NCI-H524 treated with DMSO at 0.1 percent for 48 hours (cell line): ENCODE measurements at regions not wholly inside any gene's neighbourhood (a gene's known extent, or its start where the extent isn't known, plus 50 kb on each side); places are given as distances from the start of the nearest gene placed in this dataset.
"Not testable (repeated sequence)": the region's sequence is repeated elsewhere in the genome, so short reads cannot be mapped to it uniquely, and the experiment has no call there.

Experiments
- DNase-seq: peaks from one replicate; lab custom pipeline; 2025; lab: John Stamatoyannopoulos, UW

GRCh38 chr2:57180042-57180567 lies 866.5 kb upstream of the VRK2 start:
- DNase-seq = no peak

GRCh38 chr2:57180678-57181077 lies 865.9 kb upstream of the VRK2 start:
- DNase-seq = no peak

DNA sequence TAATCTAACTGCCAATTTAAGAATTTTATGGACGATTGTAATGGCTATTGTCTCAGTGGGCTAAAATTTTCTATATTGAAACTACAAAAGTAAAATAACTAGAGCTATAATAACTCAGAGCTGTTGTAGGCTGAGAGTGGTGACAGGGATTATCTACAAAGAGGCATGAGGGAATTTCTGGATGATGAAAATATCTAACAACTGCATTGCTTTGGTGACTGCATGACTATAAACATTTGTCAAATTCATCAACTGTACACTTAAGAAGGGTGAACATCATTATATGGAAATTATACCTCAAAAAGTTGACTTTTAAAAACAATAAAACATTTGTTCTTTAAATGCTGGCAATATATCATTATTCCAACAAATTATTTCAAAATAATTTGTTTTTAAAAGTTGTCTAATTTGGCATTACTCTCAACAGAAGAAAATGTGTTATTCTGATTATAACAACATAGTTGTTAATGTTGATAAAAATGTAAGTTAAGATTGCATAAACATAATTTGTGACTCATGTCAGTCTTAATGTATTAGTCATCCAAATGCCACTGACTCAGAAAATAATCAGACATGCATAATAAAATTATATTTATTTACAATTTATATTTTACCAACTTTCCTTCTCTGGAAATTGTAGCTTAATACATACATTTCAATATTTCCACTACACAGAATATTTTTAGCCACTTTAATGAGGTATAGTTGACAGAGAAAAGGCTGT lies 865.1 kb upstream of the VRK2 start:
- no peak for DNase-seq

- DNase-seq = no peak
These were observed 863.7 kb upstream of the VRK2 start for GRCh38 chr2:57182916-57183315.

DNA sequence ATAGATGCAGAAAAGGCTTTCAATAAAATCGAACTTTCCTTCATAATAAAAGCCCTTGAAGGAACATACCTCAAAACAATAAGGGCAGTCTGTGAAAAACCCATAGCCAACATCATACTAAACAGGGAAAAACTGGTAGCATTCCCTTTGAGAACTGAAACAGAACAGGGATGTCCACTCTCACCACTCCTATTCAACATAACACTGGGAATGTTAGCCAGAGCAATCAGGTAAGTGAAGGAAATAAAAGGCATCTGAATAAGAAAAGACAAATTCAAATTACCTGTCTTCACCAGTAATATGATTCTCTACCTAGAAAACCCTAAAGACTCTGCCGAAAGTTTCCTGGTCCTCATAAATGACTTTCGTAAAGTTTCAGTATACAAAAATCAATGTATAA lies 861.0 kb upstream of the VRK2 start:
- no peak for DNase-seq

DNA sequence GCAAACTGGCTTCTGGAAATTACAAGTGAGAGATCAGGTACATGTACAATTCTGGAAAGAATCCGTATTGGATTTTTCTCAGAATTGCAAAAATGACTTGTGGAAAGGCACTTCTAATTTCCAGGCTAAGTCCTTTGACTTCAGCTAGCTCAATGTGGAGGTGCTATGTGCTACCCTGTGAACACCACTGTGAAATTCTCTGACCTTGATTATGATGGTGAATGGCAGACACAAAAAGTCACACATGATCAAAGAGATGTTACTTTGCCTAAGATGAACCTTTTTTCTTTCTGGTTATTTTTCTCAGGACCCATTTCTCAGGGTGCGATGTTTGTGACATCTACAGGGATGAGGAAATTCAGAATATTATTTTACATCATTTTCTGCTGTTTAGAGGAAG lies 856.6 kb upstream of the VRK2 start:
- DNase-seq = no peak

DNA sequence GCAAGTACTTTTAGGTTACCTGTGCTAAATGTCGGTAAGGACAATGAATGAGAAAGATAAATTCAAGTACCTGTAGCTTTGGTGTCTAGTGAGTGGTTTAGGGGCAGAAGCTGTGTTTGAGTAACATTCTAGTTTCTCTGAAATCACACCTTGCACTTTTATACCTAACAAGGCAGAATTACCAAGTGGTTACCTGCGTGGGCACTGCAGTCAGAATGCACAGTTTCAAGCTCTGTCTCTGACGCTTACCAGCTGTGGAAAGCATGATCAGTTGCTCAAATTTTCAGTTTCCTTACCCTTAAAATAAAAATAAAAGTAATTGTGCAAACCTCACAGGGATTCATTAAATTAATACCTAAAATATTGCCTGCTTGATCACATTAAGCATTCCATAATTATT lies 846.9 kb upstream of the VRK2 start:
- DNase-seq = no peak

DNA sequence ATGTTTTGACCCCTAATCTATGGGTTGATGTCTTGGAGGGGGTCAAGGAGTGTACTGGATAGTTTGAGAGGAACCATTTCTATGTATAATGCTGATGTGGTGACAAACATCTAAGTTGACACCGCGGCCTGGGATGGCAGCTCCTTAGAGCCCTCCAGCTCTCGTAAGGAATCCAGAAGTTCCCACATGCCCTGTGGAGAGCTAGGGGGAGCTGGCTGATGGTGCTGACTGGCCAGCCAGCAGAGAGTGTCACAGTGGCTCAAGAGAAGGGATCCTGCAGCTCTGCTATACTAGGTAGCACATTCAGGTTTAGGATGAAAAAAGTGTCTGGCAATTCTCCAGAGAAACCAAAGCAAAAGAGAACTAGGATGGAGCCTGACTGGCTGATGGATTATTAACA lies 842.2 kb upstream of the VRK2 start:
- DNase-seq = no peak

GRCh38 chr2:57205241-57205640 lies 841.4 kb upstream of the VRK2 start:
- no peak for DNase-seq

GRCh38 chr2:57207191-57207590 lies 839.4 kb upstream of the VRK2 start:
- DNase-seq = no peak

- DNase-seq = no peak
These were observed 836.8 kb upstream of the VRK2 start for GRCh38 chr2:57209799-57210198.

DNA sequence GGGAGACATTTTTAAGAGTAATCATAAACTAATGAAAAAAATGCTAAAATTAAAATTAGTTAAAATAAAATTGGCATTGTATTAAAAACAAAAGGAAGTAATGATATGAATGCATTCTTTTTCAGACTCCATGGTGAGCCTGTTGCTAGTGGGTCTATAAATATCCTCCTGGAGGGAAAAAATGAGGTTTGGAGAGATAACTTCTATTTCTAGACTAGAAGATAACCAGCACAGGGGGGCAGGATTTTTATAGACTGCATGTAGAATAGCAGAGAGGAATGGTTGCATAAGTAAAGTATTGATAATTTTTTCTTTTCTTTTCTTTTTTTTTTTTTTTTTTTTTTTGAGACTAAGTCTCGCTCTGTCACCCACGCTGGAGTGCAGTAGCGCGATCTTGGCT lies 835.8 kb upstream of the VRK2 start:
- no peak for DNase-seq

GRCh38 chr2:57217013-57217412 lies 829.6 kb upstream of the VRK2 start:
- no peak for DNase-seq

- no peak for DNase-seq
These were observed 828.4 kb upstream of the VRK2 start for GRCh38 chr2:57218206-57218605.

DNA sequence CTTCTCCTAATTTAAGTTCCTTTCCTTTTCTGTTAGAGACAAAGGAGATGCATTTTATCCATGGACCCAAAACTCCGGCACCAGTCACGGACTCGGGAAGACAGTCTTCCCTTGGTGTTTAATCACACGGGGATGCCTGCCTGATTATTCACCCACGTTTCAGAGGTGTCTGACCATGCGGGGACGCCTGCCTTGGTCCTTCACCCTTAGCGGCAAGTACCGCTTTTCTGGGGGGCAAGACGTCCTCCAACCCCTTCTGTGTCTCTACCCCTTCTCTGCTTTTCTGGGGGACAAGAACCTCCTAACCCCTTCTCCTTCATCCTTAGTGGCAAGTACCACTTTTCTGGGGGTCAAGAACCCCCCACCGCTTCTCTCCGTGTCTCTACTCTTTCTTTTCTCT lies 816.9 kb upstream of the VRK2 start:
- not testable (repeated sequence) for DNase-seq

- DNase-seq = not testable (repeated sequence)
These were observed 814.3 kb upstream of the VRK2 start for GRCh38 chr2:57232341-57232740.

DNA sequence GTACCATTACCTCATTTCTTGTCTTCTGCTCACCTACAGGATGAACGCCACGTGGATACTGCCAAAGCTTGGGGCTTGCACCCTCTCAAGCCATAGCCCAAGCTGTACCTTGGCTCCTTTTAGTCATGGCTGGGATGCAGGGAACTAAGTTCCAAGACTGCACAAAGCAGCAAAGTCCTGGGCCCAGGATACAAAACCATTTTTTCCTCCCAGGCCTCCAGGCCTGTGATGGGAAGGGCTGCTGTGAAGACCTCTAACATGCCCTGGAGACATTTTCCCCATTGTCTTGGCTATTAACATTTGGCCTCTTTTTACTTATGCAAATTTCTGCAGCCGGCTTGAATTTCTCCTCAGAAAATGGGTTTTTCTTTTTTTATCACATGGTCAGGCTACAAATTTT lies 795.1 kb upstream of the VRK2 start:
- not testable (repeated sequence) for DNase-seq

DNA sequence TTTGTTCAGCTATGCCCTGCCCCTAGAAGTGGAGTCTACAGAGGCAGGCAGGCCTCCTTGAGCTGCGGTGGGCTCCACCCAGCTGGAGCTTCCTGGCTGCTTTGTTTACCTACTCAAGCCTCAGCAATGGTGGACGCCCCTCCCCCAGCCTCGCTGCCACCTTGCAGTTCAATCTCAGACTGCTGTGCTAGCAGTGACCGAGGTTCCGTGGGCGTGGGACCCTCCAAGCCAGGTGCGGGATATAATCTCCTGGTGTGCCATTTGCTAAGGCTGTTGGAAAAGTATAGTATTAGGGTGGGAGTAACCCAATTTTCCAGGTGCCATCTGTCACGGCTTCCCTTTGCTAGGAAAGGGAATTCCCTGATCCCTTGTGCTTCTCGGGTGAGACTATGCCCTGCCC lies 770.2 kb upstream of the VRK2 start:
- DNase-seq = not testable (repeated sequence)

DNA sequence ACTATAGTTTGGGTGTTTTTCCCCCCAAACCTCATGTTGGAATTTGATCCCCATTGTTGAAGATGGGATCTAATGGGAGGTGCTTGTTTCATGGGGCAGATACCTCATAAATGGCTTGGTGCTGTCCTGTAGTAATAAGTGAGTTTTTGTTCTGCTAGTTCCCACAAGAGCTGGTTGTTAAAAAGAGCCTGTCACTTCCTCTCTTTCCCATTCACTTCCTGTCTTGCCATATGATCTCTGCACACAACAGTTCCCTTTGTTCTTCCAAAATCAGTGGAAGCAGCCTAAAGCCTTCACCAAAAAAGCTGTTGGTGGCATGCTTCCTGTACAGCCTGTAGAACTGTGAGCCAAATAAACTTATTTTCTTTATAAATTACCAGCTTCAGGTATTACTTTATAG lies 768.2 kb upstream of the VRK2 start:
- DNase-seq = no peak

DNA sequence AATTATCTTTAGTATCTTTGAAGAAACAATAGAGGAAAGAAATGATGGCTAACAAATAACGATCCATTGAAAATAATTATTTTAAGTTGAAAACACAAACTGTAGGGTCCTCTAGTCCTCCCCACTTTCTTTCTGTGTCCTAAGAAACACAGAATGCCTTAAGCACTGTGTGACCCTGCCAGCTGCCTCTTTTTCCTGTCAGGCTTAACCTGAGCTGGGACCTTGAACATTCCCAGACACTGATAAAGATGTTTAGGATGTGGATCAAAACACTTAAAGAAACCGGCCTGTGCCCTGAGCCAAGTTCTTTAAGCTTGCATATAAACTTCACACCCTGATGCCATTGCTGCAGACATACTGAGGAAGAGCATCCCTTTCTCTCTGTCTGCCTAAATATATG lies 755.4 kb upstream of the VRK2 start:
- no peak for DNase-seq

DNA sequence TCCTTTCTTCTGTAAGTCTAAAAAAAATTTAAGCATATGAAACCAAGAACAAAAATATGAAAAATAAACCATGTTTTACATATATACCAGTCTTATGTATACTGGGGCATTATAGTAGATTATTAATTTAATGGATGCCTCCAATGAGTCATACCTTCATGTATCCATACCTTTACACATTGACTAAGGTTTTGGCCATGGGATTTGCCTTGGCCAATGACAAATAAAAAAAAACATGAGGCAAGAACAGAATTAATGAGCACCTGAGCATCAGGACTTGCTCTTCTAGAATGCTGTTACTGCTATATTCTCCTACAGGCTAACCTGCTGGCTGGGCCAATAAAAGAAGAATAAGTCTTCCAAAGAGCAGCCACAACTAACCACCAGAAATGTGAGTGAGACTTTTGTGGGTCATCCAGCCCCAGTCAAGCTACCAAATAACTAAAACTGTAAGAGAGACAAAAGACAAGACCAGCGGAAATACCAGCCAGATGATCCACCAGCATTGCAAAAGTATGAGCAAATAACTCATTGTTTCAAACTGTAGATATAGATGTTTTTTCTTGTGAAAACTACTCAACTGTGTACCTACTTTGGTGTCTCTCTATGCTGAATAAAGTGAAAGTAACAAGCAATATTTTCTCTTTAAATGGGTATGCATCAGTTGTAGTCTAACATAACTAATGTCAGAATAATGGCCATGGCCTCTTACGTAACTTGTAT lies 749.6 kb upstream of the VRK2 start:
- DNase-seq = no peak

- DNase-seq = no peak
These were observed 732.9 kb upstream of the VRK2 start for GRCh38 chr2:57313678-57314077.

DNA sequence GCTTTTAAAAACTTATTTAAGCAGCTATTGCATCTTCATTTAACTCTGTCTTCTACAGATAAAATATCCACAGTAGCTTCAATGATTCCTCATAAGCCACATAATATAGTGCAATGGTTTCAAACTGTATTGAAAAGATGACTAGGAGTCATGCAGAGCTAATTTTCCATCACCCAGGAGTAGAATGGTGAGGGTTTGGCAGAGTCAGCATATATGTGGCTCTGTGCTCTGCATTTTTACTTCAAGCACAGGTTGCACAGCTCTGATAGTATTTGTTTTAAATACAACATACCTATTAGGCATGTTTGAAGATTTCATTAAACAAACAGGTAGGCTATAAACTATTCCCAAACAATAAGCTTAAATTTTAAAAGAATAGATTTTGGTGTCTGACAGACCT lies 731.9 kb upstream of the VRK2 start:
- DNase-seq = no peak

DNA sequence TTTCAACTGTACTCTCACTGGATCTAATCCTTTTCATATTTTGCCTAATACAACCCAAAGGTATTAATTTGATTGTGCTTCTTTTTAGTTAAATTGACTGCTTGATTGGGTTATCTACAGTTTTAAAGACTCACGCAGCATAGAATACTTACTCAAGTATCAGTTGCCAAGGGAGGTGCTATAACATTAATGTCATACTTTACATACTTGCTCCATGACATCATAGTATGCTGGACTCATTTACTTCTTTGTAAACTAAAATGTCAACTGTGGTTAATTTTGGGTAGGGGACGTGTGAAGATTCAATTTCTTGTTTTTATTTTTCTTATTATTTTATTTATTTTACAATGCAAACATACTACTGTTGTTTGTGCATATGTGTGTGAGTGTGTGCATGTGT lies 716.2 kb upstream of the VRK2 start:
- DNase-seq = no peak
